ENCODE measurements at regions not wholly inside any gene's neighbourhood (a gene's known extent, or its start where the extent isn't known, plus 50 kb on each side); places are given as distances from the start of the nearest gene placed in this dataset.

- no peak for TF ChIP-seq EZH2 (IDR thresholded peaks at IDR 0.05; ENCODE audit: low read length, missing control alignments)
- TF ChIP-seq CTCF (conservative IDR thresholded peaks at IDR 0.05 in 1 of 2, IDR thresholded peaks at IDR 0.05 in 1 of 2; ENCODE audit: low read depth in 1 of 2, low read length in 2 of 2): no peak
Measured at GRCh38 chr6:134817448-134817847, 132.5 kb downstream of the ALDH8A1 start.
